HG02970 (cell line): ENCODE measurements at regions not wholly inside any gene's neighbourhood (a gene's known extent, or its start where the extent isn't known, plus 50 kb on each side); places are given as distances from the start of the nearest gene placed in this dataset.
"Not testable (repeated sequence)": the region's sequence is repeated elsewhere in the genome, so short reads cannot be mapped to it uniquely, and the experiment has no call there.

Source experiments
- ATAC-seq: cut with Tn5 transposase; IDR thresholded peaks from one replicate; pipeline ENCODE4 v1.9.1; 2021; ENCODE audit warnings: mild to moderate bottlenecking, moderate library complexity, moderate number of reproducible peaks; ENCODE audit not compliant: unreplicated experiment, low FRiP score

DNA sequence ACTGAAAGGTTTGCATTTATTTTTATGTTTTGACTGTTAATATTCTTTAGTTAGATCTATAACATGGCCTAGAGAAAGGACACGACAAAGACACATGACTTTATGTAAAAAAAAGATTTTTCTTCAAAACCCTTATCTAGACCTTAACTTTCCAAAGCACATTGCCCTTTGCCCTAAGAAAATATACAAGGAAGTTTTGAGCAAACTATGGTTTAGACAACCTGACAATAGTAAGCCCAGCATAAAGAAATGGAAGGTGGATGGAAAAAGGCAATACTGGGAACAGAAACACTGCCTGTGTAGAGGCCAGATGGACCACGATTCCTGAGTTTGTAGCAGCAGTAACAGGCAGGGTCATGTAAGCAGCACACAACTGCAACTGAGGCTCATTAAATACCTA is 724.0 kb downstream of the GALC start:
- ATAC-seq = no peak

DNA sequence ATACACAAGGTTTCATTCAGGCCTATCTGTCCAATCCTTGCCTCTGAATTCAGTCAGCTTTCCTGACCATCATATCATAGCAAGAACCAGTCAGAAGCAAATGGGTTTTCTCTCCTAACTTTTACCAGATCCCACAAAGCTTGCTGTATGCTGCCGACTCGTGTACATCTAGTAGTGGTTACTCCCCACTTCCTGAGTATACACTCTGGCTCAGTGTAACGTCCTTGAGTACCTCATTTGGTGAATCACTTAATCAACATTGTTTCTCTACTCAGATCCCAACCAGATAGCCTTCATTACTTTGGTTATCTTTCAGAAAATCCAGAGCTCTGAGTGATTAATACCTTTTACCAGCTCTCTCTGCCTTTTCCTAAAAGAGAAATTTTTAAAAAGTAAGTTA is 728.2 kb downstream of the GALC start:
- ATAC-seq = no peak

DNA sequence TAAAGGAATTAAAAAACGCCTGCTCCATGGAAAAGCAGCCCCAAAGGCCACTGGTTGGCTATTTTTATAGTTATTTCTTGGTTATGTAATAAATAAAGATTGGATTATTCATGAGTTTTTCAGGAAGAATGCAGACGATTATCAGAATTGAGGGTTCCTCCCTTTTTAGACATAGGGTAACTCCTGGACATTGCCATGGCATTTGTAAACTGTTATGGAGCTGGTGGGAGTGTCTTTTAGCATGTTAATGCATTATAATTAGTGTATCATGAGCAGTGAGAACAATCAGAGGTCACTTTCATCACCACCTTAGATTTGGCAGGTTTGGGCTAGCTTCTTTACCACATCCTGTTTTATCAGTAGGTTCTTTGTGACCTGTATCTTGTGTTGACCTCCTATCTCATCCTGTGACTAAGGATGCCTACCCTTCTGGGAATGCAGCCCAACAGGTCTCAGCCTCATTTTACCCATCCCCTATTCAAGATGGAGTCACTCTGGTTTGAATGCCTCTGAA is 728.7 kb downstream of the GALC start:
- ATAC-seq = no peak

DNA sequence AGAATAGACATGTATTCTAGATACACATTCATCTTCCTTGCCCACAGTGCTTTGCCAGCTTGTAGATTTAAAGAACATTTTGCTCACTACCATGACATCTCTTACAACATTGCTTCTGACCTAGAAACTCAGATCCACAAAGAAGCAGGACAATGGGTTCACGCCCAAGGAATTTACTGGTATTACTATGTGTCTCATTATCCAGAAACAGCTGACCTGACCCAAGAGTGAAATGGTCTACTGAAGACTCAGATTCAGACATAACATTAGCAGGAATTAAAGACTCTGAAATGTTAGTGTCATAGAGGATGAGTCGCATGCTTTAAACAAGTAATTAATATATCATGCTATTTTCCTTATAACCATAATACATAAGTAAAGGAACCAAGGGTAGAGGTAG is 731.4 kb downstream of the GALC start:
- no peak for ATAC-seq

DNA sequence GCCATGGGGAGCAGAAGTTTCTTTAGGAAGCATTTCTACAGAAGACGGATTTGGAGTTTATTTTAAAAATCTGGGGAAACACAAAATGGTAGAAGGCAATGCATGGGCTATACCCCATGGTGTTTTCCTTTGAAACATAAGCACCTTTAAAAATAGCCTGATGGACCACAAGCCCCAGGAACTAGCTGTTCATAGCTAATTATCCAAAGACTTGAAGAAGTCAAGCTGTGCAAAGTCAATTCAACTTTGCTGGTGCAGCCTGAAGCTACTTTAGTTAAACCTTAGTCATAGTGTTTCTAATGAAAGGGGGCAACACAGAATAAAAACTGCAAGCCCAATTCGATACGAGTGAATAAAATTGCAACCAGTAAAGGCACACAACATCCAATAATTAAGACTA is 732.5 kb downstream of the GALC start:
- no peak for ATAC-seq

DNA sequence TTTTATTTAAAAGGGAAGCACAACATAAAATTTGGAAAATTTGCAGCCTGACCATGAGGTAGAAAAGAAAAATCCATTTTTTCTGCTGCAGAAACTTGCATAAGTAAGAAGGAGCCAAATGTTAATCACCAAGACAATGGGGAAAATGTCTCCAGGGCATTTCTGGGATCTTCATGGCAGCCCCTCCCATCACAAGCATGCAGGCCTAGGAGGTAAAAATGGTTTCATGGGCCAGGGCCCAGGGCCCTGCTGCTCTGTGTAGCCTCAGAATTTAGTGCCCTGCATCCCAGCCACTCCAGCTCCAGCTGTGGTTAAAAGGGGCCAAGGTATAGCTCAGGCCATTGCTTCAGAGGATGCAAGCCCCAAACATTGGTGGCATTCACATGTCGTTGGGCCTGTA is 735.6 kb downstream of the GALC start:
- ATAC-seq = no peak

DNA sequence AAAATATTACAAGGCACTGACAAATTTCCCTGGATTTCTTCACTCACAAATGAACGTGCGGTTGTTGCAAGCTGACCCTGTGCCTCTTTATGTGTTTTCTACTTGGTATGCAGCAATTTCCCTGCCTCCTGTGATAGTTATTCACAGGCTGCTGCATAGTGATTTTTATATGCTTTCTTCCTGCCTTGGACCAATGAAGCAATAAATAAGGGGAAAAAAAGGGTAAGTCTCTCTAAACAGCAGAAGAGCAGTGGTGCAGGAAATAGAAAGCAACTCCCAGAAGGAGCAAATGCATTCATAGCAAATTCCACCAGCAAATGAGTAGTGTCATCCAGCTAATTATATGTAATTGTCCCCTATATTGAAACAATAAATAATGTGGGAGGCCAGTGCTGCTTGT is 737.9 kb downstream of the GALC start:
- no peak for ATAC-seq

DNA sequence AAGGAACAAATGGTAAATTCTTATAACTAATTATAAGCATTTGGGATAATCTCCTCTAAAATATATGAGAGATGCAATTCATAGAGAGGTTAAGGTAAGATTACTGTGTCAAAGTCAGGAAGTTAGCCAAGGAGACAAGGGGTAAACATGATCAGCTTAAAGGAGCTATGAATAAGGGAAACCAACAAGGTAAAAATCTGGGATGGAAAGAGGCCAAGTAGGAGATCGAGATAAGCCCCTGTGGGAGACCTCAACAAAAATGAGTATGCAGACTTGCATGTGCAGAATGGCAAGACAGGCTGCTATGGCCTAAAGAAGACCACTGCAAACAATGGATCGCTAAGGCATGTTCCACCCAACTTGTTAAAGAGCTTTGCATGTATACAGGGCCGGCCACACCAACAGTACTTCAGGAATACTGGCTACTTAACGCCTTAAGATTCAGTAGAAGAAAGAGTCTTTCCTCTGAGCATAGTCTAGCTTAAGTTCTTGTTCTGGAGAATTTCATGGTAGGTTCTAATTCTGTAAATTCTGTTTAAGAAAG is 738.6 kb downstream of the GALC start:
- no peak for ATAC-seq

DNA sequence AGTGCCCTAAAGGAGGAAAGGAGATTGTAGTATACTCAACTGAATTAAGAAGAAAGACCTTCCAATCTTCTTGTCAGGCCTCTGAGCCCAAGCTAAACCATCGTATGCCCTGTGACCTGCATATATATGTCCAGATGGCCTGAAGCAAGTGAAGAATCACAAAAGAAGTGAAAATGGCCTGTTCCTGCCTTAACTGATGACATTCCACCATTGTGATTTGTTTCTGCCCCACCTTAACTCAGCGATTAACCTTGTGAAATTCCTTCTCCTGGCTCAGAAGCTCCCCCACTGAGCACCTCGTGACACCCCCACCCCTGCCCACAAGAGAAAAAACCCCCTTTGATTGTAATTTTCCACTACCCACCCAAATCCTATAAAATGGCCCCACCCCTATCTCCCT is 739.2 kb downstream of the GALC start:
- not testable (repeated sequence) for ATAC-seq

DNA sequence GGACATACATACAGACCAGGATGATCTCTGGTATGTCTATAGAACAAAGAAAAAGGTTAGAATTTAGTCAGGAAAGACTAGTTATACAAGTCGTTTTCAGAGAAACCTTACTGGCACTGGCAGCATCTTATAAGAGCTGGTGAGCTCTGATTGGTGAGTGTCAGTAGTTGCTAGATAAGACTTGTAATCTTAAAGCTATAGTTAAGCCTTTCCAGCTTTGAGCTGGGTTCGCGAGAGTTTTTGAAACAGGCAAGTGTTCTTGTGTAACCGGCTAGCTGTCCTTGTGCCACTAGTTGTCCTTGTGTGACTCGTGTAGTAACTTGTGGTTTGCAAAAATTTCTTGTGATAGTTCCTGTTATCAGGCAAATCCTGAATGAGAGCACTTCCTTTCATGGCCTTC is 740.9 kb downstream of the GALC start:
- ATAC-seq = no peak

DNA sequence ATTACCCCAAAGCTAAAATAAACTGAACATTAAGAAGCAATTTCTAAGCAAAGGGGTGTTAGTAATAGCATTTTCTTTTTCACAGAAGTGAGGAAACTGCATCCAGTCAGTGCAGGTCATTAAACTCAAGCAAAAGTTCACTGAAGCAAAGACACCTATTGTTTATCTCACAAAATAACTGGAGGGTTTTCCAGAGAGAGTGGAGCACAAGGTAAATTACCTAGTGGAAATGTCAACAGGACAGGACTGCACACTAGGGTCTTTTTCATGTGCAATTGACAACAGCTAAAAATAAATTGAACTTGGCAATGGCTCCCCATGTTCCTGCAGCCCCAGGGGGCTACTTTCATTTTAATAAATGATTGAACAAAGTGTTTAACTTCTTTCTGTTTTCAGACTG is 742.0 kb downstream of the GALC start:
- no peak for ATAC-seq

DNA sequence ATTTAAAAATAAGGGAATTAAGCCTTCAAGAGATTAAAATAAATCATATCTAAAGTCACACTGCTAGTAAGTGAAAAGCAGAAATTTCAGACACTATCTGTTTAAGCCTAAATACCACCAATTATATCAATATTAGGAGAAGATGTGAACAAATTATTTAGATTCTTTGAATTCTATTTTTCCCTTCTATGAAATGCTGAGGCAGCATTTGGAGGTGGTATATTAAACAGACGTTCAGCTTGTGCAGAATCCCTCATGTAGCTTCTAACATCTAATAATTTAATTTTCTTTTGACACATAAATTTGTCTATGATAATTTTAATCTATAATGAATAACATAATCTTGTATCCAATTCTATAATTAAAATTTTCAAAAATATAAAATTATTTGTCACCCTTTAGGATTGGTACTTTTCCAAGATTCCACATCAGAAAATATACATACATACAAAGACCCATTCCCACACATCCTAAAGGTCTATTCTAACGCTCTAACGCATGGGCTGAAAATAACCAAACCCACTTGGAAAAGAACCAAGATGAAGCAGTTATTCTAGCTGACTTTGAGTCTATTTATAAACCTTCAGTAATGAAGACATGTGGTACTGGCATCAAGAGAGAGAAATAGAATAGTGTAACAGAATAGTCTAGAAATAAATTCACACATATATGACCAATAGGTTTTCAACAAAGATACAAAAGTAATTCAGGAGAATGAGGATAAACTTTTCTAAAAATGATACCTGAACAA is 751.8 kb downstream of the GALC start:
- no peak for ATAC-seq

DNA sequence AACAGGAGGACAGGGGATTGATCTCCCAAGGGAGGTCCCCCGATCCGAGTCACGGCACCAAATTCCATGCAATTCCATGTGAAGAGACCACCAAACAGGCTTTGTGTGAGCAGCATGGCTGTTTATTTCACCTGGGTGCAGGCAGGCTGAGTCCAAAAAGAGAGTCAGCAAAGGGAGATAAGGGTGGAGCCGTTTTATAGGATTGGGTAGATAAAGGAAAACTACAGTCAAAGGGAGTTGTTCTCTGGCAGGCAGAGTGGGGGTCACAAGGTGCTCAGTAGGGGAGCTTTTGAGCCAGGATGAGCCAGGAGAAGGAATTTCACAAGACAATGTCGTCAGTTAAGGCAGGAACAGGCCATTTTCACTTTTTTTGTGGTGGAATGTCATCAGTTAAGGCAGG is 752.7 kb downstream of the GALC start:
- ATAC-seq = not testable (repeated sequence)

DNA sequence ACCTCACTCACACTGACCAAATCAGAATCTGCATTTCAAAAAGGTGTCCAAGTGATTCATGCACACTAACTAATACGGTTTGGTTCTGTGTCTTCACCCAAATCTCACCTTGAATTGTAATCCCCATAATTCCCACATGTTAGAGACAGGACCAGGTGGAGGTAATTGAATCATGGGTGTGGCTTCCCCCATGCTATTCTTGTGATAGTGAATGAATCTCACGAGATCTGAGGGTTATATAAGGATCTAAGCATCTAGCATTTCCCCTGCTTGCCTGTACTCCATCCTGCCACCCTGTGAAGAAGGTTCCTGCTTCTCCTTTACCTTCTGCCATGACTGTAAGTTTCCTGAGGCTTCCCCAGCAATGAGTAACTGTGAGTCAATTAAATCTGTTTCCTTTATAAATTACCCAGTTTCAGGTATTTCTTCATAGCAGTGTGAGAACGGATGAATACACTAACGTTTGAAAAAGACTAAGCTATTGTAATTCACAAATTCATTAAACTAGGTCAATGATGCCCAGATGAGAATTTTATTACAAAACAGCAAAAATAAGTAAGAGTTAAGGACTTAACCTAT is 759.1 kb downstream of the GALC start:
- ATAC-seq = no peak

DNA sequence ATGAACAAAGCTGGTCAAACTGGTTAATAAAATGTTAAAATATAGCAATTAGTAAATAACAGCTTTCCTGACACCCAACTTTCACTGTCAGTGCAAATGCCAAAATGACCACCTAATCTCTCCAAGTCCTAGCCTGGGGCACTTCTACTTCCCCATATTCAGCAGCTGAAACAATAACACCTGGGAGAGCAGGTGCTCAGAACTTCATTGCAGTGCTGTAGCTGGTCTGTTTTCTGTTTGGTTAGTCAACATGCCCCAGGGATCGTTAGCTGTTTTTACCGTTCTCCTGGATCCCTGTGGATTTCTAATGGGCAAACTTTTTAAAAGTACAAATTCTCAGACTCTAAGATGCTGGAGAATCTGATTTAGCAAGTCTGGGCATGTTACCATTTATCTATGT is 759.7 kb downstream of the GALC start:
- no peak for ATAC-seq

DNA sequence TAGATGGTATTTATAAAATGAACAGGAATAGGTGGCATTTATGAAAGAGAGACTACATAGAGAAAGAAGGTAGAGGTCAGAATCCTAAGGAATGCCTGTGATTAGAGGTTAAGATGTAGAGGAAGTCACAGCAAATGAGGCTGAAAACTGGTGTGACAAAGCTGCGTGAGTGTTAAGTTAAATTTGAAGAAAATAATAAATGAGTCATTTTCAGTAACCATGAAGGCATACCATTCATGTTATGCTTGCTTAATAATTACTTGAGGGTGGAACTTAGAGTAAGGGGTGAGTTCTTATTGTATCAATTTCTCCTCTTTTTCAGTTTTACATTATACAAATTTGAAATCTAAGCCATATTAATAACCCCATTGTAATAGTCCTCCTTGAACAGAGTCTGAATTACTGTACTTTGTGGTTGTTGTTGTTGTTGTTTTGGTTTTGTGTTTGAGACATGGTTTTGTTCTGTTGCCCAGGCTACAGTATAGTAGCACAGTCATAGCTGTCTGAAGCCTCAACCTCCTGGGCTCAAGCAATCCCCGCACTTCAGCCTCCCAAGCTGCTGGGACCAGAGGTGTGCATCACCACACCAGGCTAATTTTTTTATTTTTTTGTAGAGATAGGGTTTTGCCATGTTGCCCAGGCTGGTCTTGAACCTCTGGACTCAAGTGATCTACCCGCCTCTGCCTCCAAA is 761.5 kb downstream of the GALC start:
- no peak for ATAC-seq

DNA sequence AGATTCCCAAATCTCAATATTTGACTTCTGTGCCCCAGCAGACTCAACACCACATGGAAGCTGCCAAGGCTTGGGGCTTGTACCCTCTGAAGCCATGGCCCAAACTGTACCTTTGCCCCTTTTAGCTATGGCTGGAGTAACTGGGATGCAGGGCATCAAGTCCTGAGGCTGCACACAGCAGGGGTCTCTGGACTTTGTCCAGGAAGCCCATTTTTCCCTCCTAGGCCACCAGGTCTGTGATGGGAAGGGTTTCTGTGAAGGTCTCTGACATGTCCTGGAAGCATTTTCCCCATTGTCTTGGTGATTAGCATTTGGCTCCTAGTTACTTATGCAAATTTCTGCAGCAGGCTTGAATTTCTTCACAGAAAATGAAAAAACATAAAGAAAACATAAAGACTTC is 762.3 kb downstream of the GALC start:
- no peak for ATAC-seq

DNA sequence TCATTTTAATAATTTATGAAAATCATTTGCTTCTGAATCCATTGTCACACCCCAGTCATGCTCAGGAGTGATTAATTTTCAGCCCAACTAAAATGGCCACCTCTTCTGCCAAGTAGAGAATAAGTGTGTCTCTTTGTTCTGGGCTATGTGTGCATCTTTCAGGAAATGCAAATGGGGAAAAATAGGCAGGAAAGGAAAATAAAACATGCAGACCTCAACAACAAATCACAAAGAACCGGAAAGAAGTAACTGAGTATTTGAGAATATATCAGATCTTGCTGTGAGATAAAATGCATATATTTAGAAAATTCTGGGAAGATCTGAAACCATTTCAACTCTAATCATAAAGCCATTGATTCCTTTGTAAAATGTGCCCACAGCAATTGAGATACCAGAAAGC is 763.9 kb downstream of the GALC start:
- no peak for ATAC-seq

DNA sequence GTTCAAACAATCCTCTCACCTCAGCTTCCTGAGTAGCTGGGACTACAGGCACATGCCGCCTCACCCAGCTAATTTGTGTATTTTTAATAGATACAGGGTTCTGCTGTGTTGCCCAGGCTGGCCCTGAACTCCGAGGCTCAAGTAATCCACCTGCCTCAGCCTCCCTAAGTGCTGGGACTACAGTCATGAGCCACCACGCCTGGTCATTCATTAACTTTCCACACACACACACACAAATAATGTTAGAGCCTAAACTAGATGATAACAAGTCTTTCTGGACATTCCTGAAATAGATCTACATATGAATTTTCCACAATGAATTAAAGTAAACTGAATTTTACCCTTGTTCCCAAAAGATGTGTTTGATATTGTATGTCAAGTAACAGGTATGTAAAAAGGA is 776.0 kb downstream of the GALC start:
- ATAC-seq = no peak

DNA sequence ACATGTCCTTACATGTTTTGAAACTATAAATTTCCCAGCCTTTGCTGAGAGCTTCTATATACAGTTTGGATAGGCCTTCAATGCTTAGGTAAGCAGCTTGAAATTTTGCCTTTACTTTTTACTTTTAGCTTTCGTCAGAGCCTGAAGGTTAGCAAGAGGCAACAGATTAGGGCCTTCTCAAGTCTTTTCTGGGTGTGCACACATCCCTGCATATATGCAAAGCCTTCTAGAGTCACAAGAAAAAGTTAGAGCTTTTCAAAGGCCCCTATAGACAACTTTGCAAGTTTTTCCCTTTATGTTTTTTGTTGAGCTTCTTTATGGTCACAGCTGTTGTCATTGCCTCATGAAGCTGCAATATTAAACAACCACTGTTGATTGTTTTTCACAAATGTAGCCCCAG is 778.4 kb downstream of the GALC start:
- ATAC-seq = no peak

DNA sequence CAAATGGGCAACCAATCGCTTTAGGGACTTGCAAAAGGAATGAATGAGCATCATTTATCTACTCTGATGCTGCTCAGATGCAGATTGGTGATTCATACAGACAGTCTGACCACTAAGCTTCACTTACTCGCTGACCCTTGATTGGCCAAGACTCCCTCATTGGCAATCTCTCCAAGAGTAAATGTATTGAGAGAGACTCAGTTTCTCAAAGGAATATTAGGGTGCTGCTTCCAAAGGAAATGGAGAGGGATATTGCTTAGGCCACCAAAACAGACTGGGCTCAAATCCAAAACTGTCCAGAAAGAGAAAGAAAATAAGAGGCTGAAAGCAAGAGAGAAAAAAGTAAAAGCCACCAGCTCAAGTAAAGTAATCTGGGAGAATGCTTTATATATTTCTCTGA is 785.2 kb downstream of the GALC start:
- ATAC-seq = no peak
